Right lung (tissue), 2 donors: ENCODE measurements at regions not wholly inside any gene's neighbourhood (a gene's known extent, or its start where the extent isn't known, plus 50 kb on each side); places are given as distances from the start of the nearest gene placed in this dataset.

ENCODE experiments used
- DNase-seq, 2 donors: peaks; one replicate each; pipeline ENCODE4 v3.0.0-alpha.2; 2013

GRCh38 chr22:49640366-49641095 is 187.1 kb downstream of the BRD1 start:
- DNase-seq, result no peak

- no peak for DNase-seq
Measured at GRCh38 chr22:49639956-49640355, 187.7 kb downstream of the BRD1 start.

DNA sequence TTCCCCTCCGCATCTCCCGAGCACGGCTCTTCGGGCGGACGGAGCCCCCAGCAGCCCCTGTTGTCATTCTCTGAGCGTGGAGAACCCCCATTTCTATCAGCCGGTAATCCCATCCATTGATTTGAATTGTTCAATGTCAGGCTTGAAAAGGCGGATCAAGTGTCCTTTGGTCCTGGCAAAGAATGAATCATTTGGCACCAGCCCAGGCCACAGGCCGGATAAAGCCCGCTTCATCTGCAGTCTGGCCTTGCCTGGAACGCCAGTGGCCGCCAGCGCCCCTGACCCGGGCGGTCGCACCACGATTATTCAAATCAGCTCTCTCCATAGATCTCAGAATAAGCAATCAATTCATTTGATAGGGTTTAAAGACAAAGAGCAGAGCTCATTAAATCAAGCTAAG is 188.9 kb downstream of the BRD1 start:
- no peak for DNase-seq

DNA sequence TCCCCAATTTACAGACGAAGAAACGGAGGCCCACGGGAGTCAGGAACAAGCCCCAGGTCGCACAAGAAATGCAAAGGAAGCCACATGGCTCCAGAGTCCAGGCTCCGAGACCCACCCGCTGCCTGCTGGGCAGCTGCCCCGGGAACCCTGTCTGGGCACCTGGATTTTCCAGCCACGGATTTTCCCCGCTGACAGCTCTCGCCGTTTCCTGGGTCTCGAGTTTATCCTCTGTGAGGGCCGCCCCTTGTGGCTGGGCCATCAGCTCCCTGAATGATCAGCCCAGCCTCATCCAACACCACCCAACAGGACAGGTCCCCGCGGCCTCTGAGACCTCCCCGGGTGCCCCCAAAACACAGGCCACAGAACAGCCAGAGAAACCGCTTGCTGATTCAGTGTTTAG is 189.7 kb downstream of the BRD1 start:
- no peak for DNase-seq

- no peak for DNase-seq
Measured at GRCh38 chr22:49637255-49637760, 190.4 kb downstream of the BRD1 start.

DNA sequence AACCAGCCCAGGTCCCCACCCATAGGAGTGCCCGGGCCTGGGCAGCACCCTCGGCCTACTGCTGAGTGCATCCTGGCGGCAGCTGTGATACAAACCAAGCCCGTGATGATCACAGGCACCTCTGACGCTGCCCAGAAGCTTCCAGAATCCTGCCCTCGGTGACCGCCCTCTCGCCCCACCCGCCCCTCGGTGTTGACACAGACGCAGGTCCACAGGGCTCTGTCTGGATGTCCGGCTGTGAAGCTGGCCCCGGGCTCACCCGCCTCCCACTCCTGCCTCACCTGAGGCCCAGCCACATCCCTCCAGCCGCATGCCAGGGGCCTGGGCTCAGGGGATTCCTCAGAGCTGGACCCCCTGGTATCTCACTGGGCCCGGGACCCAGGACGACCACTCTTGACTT is 191.0 kb downstream of the BRD1 start:
- DNase-seq, result no peak

DNA sequence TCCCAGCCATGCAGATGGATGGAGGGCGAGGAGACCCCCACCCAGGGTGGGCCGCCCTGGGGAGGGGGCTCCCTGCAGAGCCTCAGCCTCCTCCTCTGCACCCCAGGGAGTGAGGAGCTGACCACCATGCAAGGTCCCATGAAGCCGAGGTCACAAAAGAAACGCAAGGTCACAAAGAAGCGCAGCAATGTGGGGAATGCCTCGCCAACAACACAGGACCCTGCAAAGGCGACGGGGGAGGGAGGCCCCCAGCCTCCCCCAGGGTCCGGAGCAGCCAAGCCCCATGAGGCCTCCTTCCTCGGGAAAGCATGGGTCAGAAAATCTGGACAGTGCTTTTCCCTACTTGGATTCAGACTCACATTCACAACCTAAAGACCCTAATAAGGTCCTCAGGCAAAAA is 191.5 kb downstream of the BRD1 start:
- no peak for DNase-seq

GRCh38 chr22:49634006-49634772 is 193.5 kb downstream of the BRD1 start:
- no peak for DNase-seq

DNA sequence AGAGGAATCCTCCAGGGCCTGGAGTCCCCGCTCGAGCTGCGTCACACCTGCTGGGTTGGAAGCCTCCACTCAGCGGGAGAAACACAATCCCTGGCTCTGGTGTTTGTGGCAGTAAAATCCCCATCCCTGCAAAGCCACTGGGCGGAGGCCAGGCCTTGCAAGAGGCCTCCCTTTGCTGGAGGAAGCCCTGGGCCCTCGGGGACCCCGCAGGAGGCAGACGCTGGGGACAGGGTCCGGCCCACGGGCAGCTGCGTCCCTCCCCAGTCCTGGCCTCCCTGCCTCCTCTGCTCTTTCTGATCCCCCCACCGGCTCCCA is 194.7 kb downstream of the BRD1 start:
- DNase-seq, result no peak

DNA sequence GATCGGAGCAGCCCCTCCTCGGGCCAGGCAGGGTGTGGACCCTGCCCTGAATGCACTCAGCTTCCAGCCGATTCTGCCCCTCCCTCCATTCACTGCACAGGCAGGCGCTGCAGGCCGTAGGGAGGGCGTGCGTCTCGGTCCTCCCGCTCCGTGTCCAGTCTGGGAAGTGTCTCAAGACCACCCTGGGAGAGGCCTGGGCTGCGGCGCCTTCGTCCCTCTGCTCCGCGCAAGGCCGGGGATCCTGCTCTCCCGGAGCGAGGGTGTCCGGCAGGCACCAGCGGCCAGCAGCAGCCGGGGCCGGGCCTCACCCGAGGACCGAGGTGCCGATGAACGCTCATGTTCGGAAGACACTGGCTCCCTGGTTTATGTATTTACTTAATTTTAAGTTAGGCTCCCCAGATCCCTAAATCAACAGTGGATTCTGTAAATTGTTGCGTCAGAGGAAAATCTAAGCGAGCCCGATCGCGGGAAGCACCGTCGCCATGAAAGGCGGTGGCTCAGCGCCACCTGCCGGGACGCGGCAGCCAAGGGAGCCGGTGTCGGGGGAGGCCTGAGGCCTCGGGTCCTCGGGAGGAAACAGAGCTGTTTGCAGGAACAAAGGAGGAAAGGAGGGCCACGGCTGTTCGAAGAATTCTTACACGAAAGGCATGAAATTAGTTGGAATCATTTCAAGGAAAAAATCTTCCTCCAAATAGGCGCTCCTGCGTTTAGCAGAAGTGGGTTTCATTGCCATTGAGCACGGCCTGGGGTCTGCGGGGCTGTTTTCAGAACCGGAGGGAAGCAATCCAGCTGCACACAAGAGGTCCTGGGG is 195.3 kb downstream of the BRD1 start:
- DNase-seq, result peak; percentile 75 to 80

GRCh38 chr22:49630448-49630946 is 197.2 kb downstream of the BRD1 start:
- DNase-seq, result no peak

DNA sequence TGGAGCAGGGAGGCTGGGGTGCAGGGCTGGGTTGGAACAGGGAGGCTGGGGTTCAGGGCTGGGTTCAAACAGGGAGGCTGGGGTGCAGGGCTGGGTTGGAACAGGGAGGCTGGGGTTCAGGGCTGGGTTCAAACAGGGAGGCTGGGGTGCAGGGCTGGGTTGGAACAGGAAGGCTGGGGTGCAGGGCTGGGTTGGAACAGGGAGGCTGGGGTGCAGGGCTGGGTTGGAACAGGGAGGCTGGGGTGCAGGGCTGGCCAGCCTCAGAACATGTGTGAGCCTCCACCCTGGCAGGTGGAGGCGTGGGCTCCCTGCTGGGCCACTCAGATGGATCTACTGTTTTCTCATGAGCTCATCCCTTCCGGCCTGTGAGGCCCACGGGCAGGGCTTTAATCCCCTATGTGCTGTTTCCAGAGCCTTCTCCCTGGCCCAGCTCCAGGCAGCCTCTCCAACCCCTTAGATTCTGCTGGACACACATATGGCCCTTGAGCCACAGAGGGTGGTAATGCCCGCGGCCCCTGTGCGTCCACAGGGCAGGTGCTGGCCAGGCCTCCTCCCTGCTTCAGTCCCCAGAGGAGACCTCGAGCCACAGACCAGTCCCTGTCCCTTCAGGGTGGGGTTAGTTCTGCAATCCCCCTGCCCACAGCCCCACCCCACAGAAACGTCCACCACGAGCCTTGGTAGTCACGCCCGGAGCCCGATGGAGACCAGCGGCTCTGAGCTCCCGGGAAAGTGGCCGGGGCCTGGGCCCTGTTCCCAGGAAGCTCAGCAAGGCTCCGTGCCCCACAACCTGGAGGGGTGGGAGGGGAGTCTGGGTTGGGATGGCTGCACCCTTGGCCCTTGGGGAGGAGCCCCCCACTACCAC is 197.9 kb downstream of the BRD1 start:
- DNase-seq, result no peak

GRCh38 chr22:49629261-49629570 is 198.5 kb downstream of the BRD1 start:
- no peak for DNase-seq

DNA sequence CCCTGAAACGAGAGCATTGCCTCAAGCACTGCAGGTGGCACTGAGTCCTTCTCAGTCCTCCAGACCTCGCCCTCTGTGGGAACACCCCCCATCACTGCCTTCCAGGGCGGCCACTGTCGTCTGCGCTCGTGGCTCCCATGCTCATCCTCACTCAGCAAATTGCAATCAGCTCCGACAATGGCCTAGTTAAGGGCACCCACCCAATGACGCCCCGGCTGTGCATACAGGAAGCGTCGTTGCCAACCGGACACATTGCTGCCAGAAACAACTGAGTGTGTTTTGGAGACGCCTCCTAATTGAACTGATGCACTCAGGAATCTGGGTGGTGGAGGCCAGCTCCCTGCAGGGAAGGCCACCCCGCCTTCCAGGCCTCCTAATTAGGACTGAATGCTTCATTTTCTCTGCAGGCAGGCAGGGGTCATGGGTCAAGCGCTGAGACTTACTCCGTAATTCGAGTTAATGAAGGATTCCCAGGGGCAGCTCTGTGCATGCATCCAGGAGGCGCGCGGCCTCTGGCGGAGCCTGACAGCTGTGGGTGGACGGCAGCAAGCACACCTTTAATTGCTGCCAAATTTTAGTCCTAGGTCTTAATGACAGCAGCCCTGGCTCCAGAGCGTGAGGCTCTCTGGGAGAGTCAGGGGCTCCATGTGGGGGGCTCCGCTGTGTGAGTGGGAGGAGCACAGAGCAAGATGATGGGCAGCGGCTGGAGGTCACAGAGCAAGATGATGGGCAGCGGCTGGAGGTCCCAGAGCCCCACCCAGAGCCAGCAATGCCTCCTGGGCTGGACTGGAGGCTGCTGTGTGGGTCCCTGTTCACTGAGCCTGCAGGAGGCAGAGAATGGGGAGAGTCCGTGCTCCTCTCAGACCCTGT is 199.0 kb downstream of the BRD1 start:
- no peak for DNase-seq

GRCh38 chr22:49627217-49628181 is 200.2 kb downstream of the BRD1 start:
- no peak for DNase-seq

DNA sequence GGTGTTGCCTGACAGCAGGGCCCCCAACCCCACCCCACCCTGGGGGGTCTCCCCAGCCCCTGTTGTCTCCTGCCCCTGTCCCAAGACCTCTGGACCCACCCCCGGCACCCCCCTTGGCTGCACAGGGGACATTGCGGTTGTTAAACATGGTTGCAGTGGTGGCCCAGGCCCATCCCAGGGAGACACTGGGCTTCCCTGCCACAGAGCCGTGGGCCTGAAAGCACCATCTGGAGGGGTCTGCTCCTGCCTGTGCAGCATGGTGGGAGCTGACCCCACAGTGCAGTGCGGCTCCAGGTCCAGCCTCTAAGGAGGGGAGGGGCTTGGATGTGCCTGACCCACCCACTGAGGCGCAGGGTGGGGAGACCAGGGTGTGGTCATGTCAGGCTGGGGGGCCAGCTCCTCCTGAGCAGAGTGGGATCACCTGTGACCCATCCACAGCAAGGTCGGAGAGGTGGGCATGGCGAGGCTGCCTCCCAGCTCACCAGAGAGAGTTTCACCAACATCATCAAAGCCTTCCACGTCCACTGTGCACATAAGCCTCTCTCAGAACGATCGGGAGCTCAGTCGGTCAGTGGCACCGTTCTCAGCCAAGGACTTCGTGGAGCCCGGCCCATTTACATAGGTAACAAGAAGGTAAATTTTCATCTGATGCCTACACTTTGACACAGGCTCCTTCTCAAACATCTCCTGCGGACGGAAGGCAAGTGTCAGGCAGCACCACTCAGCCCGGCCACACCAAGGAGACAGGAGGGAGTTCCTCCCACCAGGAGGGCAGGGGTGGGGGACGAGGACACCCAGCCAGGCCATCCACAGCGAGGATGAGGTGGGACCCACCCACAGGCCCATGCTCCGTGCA is 201.1 kb downstream of the BRD1 start:
- DNase-seq, result no peak

DNA sequence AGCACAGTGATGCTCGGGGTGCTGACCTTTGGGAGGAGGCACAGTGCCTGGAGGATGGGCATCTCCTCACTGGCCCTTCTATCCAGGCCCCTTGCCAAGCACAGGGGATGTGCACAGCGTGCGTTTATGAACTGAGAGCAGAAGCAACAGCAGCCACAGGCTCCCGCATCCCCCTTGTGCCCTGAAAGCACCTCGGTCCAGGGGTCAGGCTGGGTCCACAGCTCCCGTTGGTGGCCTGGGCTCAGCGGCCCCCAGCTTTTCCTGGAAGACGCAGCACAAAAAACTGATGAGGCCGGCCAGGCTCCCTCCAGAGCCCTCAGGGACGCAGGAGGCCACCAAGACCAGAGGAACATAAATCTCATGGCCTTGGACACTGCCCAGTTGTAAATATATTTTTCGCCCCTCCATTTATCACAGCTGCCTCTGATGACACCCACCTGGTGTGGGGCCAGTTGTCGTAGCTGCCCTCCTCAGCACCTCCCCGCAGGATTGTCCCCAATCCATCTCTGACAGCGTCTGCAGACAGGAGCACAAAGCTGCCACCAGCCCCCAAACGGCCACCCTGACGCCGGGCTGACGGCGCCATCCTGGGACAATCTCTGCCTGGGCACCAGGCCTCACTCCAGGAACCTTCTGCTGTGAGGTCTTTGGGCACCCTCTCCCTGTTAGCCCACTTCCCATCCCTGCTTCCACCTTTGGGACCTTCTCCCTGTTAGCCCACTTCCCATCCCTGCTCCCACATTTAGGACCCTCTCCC is 203.1 kb downstream of the BRD1 start:
- DNase-seq, result no peak

DNA sequence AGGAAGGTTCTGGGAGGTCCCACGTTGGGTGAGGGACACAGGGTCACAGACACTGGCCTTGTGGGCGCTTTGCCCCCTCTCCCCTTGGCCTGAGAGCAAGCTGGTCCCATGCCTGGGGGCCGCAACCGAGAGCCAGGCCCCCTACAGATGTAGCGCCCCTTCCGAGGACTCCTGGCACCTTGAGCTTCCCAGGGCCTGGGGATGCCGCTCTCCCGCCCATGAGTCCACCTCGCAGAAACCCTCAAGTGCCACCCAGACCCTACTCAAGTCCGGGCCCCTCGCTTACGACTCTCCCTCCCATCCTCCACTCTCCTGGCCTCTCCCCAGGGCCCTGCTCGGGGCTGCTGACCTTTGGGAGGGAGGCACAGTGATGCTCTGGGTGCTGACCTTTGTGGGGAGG is 204.0 kb downstream of the BRD1 start:
- DNase-seq, result no peak
